ENCODE measurements at regions not wholly inside any gene's neighbourhood (a gene's known extent, or its start where the extent isn't known, plus 50 kb on each side); places are given as distances from the start of the nearest gene placed in this dataset.
"Not testable (repeated sequence)": the region's sequence is repeated elsewhere in the genome, so short reads cannot be mapped to it uniquely, and the experiment has no call there.

GRCh38 chr1:112146201-112146715 is 156.8 kb upstream of the KCND3 start:
- H3K4me3 ChIP-seq (ENCODE audit: low read length) = no peak overlapping the region
- no peaks in the 10 kb centered on the region for H3K4me1 ChIP-seq (ENCODE audit: insufficient read depth, low read length)
- H3K9ac ChIP-seq (ENCODE audit: low read depth, low read length) = no peak overlapping the region
- H3K9me3 ChIP-seq (ENCODE audit: insufficient read depth, low read depth, low read length) = no peaks in the 10 kb centered on the region
- H3K36me3 ChIP-seq (ENCODE audit: insufficient read depth, low read depth, low read length) = no peaks in the 10 kb centered on the region
- no peaks in the 10 kb centered on the region; the same call in 1 of the 2 replicates for H3K27me3 ChIP-seq (ENCODE audit: insufficient read depth, low read length)
- H3K27ac ChIP-seq (ENCODE audit: low read length) = no peak overlapping the region

GRCh38 chr1:112160214-112160613 is 170.7 kb upstream of the KCND3 start:
- not testable (repeated sequence) for H3K36me3 ChIP-seq (ENCODE audit: insufficient read depth, low read depth, low read length); H3K9me3 ChIP-seq (ENCODE audit: insufficient read depth, low read depth, low read length); H3K27ac ChIP-seq (ENCODE audit: low read length); H3K4me1 ChIP-seq (ENCODE audit: insufficient read depth, low read length); H3K4me3 ChIP-seq (ENCODE audit: low read length); H3K27me3 ChIP-seq (ENCODE audit: insufficient read depth, low read length); H3K9ac ChIP-seq (ENCODE audit: low read depth, low read length)

- no peak overlapping the region for H3K27ac ChIP-seq (ENCODE audit: low read length)
- no peak overlapping the region for H3K9ac ChIP-seq (ENCODE audit: low read depth, low read length)
- no peaks in the 10 kb centered on the region for H3K4me1 ChIP-seq (ENCODE audit: insufficient read depth, low read length)
- no peaks in the 10 kb centered on the region; the same call in 1 of the 2 replicates for H3K27me3 ChIP-seq (ENCODE audit: insufficient read depth, low read length)
- H3K36me3 ChIP-seq (ENCODE audit: insufficient read depth, low read depth, low read length) = no peaks in the 10 kb centered on the region
- H3K4me3 ChIP-seq (ENCODE audit: low read length) = no peak overlapping the region
- H3K9me3 ChIP-seq (ENCODE audit: insufficient read depth, low read depth, low read length) = no peaks in the 10 kb centered on the region
Observed at GRCh38 chr1:112165375-112165774, 175.9 kb upstream of the KCND3 start.

DNA sequence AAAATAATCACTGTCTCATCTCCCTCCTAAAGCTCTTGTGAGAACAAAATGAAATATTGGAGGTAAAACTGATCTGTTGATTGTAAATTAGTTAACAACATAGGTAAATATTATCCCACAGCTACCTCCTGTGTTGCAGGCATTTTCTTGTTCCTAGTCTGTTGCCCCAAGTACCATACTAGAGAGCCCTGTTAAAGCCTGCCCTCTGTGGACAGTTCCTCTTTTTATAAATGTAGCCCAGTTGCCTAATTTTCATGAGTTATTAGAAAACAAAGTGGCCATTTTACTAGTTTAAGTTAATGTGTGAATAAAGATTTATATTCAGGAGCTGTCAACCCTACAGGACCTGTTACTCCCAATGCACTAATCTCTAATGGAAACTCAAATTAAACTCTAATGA is 180.0 kb upstream of the KCND3 start:
- H3K27ac ChIP-seq (ENCODE audit: low read length) = no peak overlapping the region
- no peaks in the 10 kb centered on the region for H3K4me1 ChIP-seq (ENCODE audit: insufficient read depth, low read length)
- no peak overlapping the region for H3K9ac ChIP-seq (ENCODE audit: low read depth, low read length)
- H3K9me3 ChIP-seq (ENCODE audit: insufficient read depth, low read depth, low read length) = no peaks in the 10 kb centered on the region
- H3K36me3 ChIP-seq (ENCODE audit: insufficient read depth, low read depth, low read length) = no peaks in the 10 kb centered on the region
- H3K27me3 ChIP-seq (ENCODE audit: insufficient read depth, low read length) = no peaks in the 10 kb centered on the region; the same call in none of the 2 replicates
- H3K4me3 ChIP-seq (ENCODE audit: low read length) = no peak overlapping the region

GRCh38 chr1:112172294-112172882 is 182.9 kb upstream of the KCND3 start:
- Histone ChIP-seq H3K36me3 (ENCODE audit: insufficient read depth, low read depth, low read length) (no peaks in the 10 kb centered on the region), H3K4me3 (ENCODE audit: low read length) (no peak overlapping the region), H3K9ac (ENCODE audit: low read depth, low read length) (no peak overlapping the region), H3K27ac (ENCODE audit: low read length) (no peak overlapping the region), H3K9me3 (ENCODE audit: insufficient read depth, low read depth, low read length) (no peaks in the 10 kb centered on the region), H3K27me3 (ENCODE audit: insufficient read depth, low read length) (no peaks in the 10 kb centered on the region; the same call in none of the 2 replicates), H3K4me1 (ENCODE audit: insufficient read depth, low read length) (no peaks in the 10 kb centered on the region)

DNA sequence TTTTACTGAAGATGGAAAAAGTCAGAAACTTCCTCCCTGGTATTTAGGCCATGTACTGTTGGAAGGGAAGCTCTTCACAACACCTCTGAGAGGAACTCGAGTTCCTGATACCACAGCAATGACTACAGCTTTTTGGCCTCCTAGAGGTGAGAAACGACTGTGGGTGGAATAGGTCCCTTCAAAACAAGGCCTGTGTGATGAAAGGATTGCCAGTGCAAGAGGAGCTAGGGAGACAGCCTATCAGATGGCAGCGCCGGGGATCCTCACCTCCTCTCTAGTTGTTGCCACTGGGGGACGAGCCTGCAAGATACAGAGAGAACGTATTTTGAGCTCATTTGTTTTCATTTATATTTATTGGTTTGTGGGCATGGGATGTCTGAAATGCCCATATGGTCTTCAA is 187.8 kb upstream of the KCND3 start:
- Histone ChIP-seq H3K4me1 (ENCODE audit: insufficient read depth, low read length) (no peaks in the 10 kb centered on the region), H3K27ac (ENCODE audit: low read length) (no peak overlapping the region), H3K9me3 (ENCODE audit: insufficient read depth, low read depth, low read length) (no peaks in the 10 kb centered on the region), H3K4me3 (ENCODE audit: low read length) (no peak overlapping the region), H3K27me3 (ENCODE audit: insufficient read depth, low read length) (no peaks in the 10 kb centered on the region; the same call in 1 of the 2 replicates), H3K36me3 (ENCODE audit: insufficient read depth, low read depth, low read length) (no peaks in the 10 kb centered on the region), H3K9ac (ENCODE audit: low read depth, low read length) (no peak overlapping the region)

- Histone ChIP-seq H3K9ac (ENCODE audit: low read depth, low read length) (no peak overlapping the region), H3K9me3 (ENCODE audit: insufficient read depth, low read depth, low read length) (no peaks in the 10 kb centered on the region), H3K27ac (ENCODE audit: low read length) (no peak overlapping the region), H3K4me1 (ENCODE audit: insufficient read depth, low read length) (no peaks in the 10 kb centered on the region), H3K4me3 (ENCODE audit: low read length) (no peak overlapping the region), H3K27me3 (ENCODE audit: insufficient read depth, low read length) (no peaks in the 10 kb centered on the region), H3K36me3 (ENCODE audit: insufficient read depth, low read depth, low read length) (no peaks in the 10 kb centered on the region)
Observed at GRCh38 chr1:112188611-112189010, 199.1 kb upstream of the KCND3 start.

DNA sequence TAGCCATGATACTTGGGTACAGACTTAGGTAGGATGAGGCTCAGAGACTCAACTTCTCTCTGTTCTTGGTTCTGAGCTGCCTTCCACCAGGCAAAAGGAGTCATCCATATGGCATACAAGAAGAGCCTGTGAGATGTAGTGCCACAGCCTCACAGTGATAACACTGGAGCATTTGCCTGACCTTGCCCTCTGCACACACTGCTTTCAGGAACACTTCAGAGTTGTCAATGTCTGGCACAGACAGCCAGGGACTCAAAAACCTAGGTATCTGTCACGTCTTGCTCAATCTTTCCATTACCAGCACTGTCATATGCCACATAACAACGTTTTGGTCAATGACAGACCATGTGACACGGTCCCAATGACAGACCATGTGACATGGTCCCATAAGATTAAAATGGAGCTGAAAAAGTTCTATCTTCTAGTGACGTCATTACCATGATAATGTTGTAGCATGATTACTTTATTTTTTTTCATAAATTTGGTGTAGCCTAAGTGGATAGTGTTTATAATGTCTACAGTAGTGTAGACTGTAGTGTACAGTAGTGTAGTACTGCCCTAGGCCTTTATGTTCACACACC is 199.9 kb upstream of the CTTNBP2NL start:
- Histone ChIP-seq H3K9ac (ENCODE audit: low read depth, low read length) (no peak overlapping the region), H3K4me1 (ENCODE audit: insufficient read depth, low read length) (no peaks in the 10 kb centered on the region), H3K27ac (ENCODE audit: low read length) (no peak overlapping the region), H3K9me3 (ENCODE audit: insufficient read depth, low read depth, low read length) (no peaks in the 10 kb centered on the region), H3K27me3 (ENCODE audit: insufficient read depth, low read length) (no peaks in the 10 kb centered on the region), H3K4me3 (ENCODE audit: low read length) (no peak overlapping the region), H3K36me3 (ENCODE audit: insufficient read depth, low read depth, low read length) (no peaks in the 10 kb centered on the region)

DNA sequence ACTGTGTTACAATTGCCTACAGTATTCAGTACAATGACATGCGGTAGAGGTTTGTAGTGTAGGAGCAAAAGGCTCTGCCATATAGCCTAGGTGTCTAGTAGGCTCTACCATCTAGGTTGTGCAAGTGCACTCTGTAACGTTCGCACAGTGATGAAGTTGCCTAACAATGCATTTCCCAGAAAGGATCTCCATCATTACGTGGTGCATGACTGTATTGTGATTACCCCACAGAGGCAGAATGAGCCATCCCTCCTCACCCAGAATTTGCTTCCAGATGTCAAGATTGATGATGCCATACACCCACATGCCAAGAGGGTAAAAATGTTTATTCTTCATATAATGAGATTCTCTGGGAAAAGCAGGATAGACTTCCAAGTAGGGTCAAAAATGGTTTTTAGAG is 199.3 kb upstream of the CTTNBP2NL start:
- H3K4me1 ChIP-seq (ENCODE audit: insufficient read depth, low read length) = no peaks in the 10 kb centered on the region
- H3K9me3 ChIP-seq (ENCODE audit: insufficient read depth, low read depth, low read length) = no peaks in the 10 kb centered on the region
- H3K36me3 ChIP-seq (ENCODE audit: insufficient read depth, low read depth, low read length) = no peaks in the 10 kb centered on the region
- no peak overlapping the region for H3K9ac ChIP-seq (ENCODE audit: low read depth, low read length)
- no peak overlapping the region for H3K4me3 ChIP-seq (ENCODE audit: low read length)
- no peaks in the 10 kb centered on the region for H3K27me3 ChIP-seq (ENCODE audit: insufficient read depth, low read length)
- H3K27ac ChIP-seq (ENCODE audit: low read length) = no peak overlapping the region

DNA sequence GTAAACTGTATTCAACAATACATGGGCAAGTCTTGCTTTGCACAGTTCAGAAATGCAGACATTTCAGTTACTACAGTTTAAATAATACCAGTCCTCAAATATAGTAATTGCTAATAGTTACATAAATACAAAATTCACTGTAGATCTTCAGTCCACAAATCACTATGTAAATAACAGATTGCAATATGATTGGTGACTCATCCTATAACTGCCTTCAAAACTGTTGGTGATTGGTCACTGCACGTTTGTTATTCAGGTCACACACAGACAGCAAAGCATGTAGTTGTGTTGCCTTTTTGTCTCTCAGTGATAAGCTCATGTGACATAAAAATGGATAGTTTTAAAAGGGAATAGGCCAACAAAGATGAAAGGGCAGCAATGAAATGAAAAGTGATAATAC is 186.5 kb upstream of the CTTNBP2NL start:
- no peaks in the 10 kb centered on the region for H3K27me3 ChIP-seq (ENCODE audit: insufficient read depth, low read length)

DNA sequence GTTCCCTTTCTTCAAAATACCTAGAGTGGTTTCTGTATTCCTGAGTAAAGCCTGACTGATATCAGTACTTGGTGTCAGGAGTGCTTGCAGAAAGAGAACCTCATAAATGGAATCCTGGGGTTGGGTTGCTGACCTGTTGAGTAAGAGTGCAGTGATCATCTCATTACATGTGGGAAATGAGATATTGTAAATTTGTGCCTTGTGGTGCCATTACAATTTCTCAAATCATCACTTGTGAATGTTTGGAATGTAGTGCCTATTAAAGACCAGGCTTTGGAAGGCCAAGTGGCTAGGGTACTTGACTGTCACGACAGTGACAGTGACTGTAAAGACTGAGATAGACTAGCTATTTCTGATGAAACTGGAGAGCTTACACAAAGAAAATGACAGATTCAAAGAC is 176.7 kb upstream of the CTTNBP2NL start:
- Histone ChIP-seq H3K36me3 (ENCODE audit: insufficient read depth, low read depth, low read length) (no peaks in the 10 kb centered on the region), H3K4me3 (ENCODE audit: low read length) (no peak overlapping the region), H3K9me3 (ENCODE audit: insufficient read depth, low read depth, low read length) (no peaks in the 10 kb centered on the region), H3K9ac (ENCODE audit: low read depth, low read length) (no peak overlapping the region), H3K27ac (ENCODE audit: low read length) (no peak overlapping the region), H3K4me1 (ENCODE audit: insufficient read depth, low read length) (no peaks in the 10 kb centered on the region), H3K27me3 (ENCODE audit: insufficient read depth, low read length) (no peaks in the 10 kb centered on the region)

More for the DNA sequence above, 186.5 kb upstream of the CTTNBP2NL start:
- no peaks in the 10 kb centered on the region for H3K4me1 ChIP-seq (ENCODE audit: insufficient read depth, low read length)
- no peaks in the 10 kb centered on the region for H3K36me3 ChIP-seq (ENCODE audit: insufficient read depth, low read depth, low read length)
- peaks cover 7% of the 10 kb centered on the region for H3K9me3 ChIP-seq (ENCODE audit: insufficient read depth, low read depth, low read length)
- H3K27ac ChIP-seq (ENCODE audit: low read length) = no peak overlapping the region
- H3K4me3 ChIP-seq (ENCODE audit: low read length) = no peak overlapping the region
- H3K9ac ChIP-seq (ENCODE audit: low read depth, low read length) = no peak overlapping the region

DNA sequence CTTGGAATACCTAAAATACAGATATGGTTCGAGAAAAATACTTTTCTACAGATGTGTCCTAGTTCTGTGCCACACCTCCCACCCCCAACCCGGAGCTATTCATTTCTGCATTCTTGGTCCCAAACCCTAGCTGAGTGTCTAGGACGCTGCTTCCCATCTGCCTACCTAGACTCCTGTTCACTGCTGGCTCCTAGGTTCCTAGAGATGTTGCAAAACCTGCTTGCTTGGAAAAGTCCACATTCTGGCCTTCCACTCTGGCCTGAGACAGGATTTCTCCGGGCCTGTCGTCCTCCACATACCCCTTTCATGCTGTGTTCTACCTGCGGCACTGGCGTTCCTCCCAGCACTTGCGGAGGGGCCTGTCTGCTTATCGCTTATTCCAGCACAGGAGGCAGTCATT is 165.8 kb upstream of the CTTNBP2NL start:
- Histone ChIP-seq H3K9ac (ENCODE audit: low read depth, low read length) (no peak overlapping the region), H3K4me1 (ENCODE audit: insufficient read depth, low read length) (no peaks in the 10 kb centered on the region; the same call in 1 of the 2 replicates), H3K9me3 (ENCODE audit: insufficient read depth, low read depth, low read length) (peaks cover 15% of the 10 kb centered on the region), H3K27me3 (ENCODE audit: insufficient read depth, low read length) (no peaks in the 10 kb centered on the region), H3K36me3 (ENCODE audit: insufficient read depth, low read depth, low read length) (no peaks in the 10 kb centered on the region), H3K27ac (ENCODE audit: low read length) (no peak overlapping the region), H3K4me3 (ENCODE audit: low read length) (no peak overlapping the region)

Data from iPS-20b (cell line).